H1 (cell line): ENCODE measurements at regions not wholly inside any gene's neighbourhood (a gene's known extent, or its start where the extent isn't known, plus 50 kb on each side); places are given as distances from the start of the nearest gene placed in this dataset.

Experiments
- CBX5 ChIP-seq: fragments of 300-800, 300-1000 bp; sonication (generic); IDR thresholded peaks from 2 replicates; pipeline ENCODE4 v1.7.1; 2016; ENCODE audit warnings: antibody characterized with exemption, low read length, low read depth
- CEBPB ChIP-seq: IDR thresholded peaks from 2 replicates; pipeline ENCODE4 v1.6.1; 2012; ENCODE audit warnings: low read depth, low read length
- CREB1 ChIP-seq: IDR thresholded peaks from 2 replicates; pipeline ENCODE4 v1.6.1; 2012; ENCODE audit warnings: inconsistent platforms
- CTCF ChIP-seq, 3 experiments: IDR thresholded peaks; 1 replicate in 2 of 3; 2 replicates in 1 of 3; pipeline versions ENCODE4 v1.5.1 to v1.6.1; 2011; ENCODE audit warnings: low read length in 3 of 3, mild to moderate bottlenecking in 3 of 3, inconsistent platforms in 2 of 3, low read depth in 1 of 3, moderate library complexity in 1 of 3; ENCODE audit not compliant: insufficient read depth in 1 of 3; ENCODE audit errors: control extremely low read depth in 1 of 3
- EP300 ChIP-seq, 2 experiments: IDR thresholded peaks; 1 replicate in 1 of 2; 2 replicates in 1 of 2; pipeline ENCODE4 v1.6.1; 2011 to 2012; ENCODE audit warnings: low read depth in 2 of 2, low read length in 2 of 2, mild to moderate bottlenecking in 2 of 2, borderline replicate concordance in 1 of 2, inconsistent platforms in 1 of 2, moderate library complexity in 1 of 2
- GABPA ChIP-seq: IDR thresholded peaks from 2 replicates; pipeline ENCODE4 v1.6.1; 2011; ENCODE audit warnings: mild to moderate bottlenecking, low read length, moderate library complexity, borderline replicate concordance; ENCODE audit not compliant: insufficient read depth
- GTF2F1 ChIP-seq: IDR thresholded peaks from 2 replicates; pipeline ENCODE4 v1.6.1; 2012; ENCODE audit warnings: low read depth, low read length, improper control_type of control experiment, borderline replicate concordance
- POLR2A ChIP-seq, 2 experiments: IDR thresholded peaks; 1 replicate in 1 of 2; 2 replicates in 1 of 2; pipeline ENCODE4 v1.6.1; 2011; ENCODE audit warnings: low read depth in 2 of 2, low read length in 2 of 2, mild to moderate bottlenecking in 2 of 2; ENCODE audit errors: control extremely low read depth in 1 of 2
- POLR2AphosphoS5 ChIP-seq: IDR thresholded peaks from 2 replicates; pipeline ENCODE4 v1.6.1; 2011; ENCODE audit warnings: low read depth, low read length
- RBBP5 ChIP-seq: IDR thresholded peaks from 2 replicates; pipeline ENCODE4 v1.7.1; 2012; ENCODE audit warnings: low read depth, mild to moderate bottlenecking, inconsistent platforms, low read length, moderate library complexity, borderline replicate concordance
- RFX5 ChIP-seq: IDR thresholded peaks from 2 replicates; pipeline ENCODE4 v1.6.1; 2011; ENCODE audit warnings: low read depth, low read length, improper control_type of control experiment, borderline replicate concordance
- SP2 ChIP-seq: IDR thresholded peaks from 2 replicates; pipeline ENCODE4 v1.6.1; 2012; ENCODE audit warnings: mild to moderate bottlenecking, low read length, inconsistent platforms
- ZNF274 ChIP-seq: IDR thresholded peaks from 2 replicates; pipeline ENCODE4 v1.7.0; 2012; ENCODE audit warnings: low read length, borderline replicate concordance; ENCODE audit errors: extremely low read depth

- no peak for TF ChIP-seq ZNF274
- TF ChIP-seq POLR2A (IDR thresholded peaks at IDR 0.05; ENCODE audit: control extremely low read depth in 1 of 2, low read depth in 2 of 2, low read length in 2 of 2), result no peak
- TF ChIP-seq CTCF (IDR thresholded peaks at IDR 0.05; ENCODE audit: control extremely low read depth in 1 of 3, insufficient read depth in 1 of 3, low read depth in 1 of 3, low read length in 3 of 3), result no peak
- TF ChIP-seq RFX5, result no peak
- no peak for TF ChIP-seq GTF2F1
- TF ChIP-seq CBX5, result no peak
- no peak for TF ChIP-seq POLR2AphosphoS5
- no peak for TF ChIP-seq EP300 (IDR thresholded peaks at IDR 0.05; ENCODE audit: borderline replicate concordance in 1 of 2, low read depth in 2 of 2, low read length in 2 of 2)
- no peak for TF ChIP-seq CEBPB
- no peak for TF ChIP-seq CREB1
- no peak for TF ChIP-seq RBBP5
- no peak for TF ChIP-seq GABPA
- TF ChIP-seq SP2, result no peak
Observed at GRCh38 chr7:156515911-156516790, 124.4 kb upstream of the RNF32 start.
